ENCODE measurements at regions not wholly inside any gene's neighbourhood (a gene's known extent, or its start where the extent isn't known, plus 50 kb on each side); places are given as distances from the start of the nearest gene placed in this dataset.

GRCh38 chr18:41644466-41644865, 310.6 kb upstream of the PIK3C3 start:
- TF ChIP-seq POLR2AphosphoS5 (IDR thresholded peaks at IDR 0.05; ENCODE audit: low read depth): no peak
- no peak for TF ChIP-seq EZH2 (IDR thresholded peaks at IDR 0.05; ENCODE audit: low read depth, unreplicated experiment)
- TF ChIP-seq REST (IDR thresholded peaks at IDR 0.05; ENCODE audit: unreplicated experiment): no peak
- TF ChIP-seq CTCF (conservative IDR thresholded peaks at IDR 0.05; ENCODE audit: low read depth in 2 of 2): no peak

Data from GM23338 (cell line).